ENCODE measurements at regions not wholly inside any gene's neighbourhood (a gene's known extent, or its start where the extent isn't known, plus 50 kb on each side); places are given as distances from the start of the nearest gene placed in this dataset.

DNA sequence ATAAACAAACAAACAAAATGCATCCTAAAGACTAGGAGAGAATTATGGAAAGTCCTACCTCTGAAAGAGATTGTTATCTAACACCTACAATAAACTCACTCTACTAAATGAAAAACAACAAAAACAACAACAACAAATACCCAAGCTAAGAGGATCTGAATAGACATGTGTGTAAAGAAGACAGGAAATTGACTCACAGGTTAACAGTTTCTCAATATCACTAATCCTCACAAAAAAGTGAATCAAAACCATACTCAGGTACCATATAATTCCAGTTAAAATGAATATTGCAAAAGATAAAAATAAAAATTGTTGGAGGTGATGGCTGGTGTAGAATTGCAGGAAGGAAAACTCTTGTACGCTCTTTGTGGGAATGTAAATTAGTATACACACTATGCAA lies 110.4 kb upstream of the TOP3B start:
- POLR2A ChIA-PET: no interaction called here
- CTCF ChIA-PET: no interaction called here
- Histone ChIP-seq H3K27ac (ENCODE audit: low read depth, low read length) (no peak overlapping the region), H3K9me3 (ENCODE audit: control insufficient read depth, insufficient read depth, low read length) (peaks cover 5% of the 10 kb centered on the region; the same call in 1 of the 2 replicates), H3K4me3 (ENCODE audit: low read depth, low read length) (no peak overlapping the region), H3K27me3 (ENCODE audit: control insufficient read depth, insufficient read depth, low read length) (no peaks in the 10 kb centered on the region)
- TF ChIP-seq, protein P1, sequence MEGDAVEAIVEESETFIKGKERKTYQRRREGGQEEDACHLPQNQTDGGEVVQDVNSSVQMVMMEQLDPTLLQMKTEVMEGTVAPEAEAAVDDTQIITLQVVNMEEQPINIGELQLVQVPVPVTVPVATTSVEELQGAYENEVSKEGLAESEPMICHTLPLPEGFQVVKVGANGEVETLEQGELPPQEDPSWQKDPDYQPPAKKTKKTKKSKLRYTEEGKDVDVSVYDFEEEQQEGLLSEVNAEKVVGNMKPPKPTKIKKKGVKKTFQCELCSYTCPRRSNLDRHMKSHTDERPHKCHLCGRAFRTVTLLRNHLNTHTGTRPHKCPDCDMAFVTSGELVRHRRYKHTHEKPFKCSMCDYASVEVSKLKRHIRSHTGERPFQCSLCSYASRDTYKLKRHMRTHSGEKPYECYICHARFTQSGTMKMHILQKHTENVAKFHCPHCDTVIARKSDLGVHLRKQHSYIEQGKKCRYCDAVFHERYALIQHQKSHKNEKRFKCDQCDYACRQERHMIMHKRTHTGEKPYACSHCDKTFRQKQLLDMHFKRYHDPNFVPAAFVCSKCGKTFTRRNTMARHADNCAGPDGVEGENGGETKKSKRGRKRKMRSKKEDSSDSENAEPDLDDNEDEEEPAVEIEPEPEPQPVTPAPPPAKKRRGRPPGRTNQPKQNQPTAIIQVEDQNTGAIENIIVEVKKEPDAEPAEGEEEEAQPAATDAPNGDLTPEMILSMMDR (IDR thresholded peaks at IDR 0.05; ENCODE audit: low read depth, low read length): no peak
- no peak for DNase-seq (ENCODE audit: low read depth, low spot score)

DNA sequence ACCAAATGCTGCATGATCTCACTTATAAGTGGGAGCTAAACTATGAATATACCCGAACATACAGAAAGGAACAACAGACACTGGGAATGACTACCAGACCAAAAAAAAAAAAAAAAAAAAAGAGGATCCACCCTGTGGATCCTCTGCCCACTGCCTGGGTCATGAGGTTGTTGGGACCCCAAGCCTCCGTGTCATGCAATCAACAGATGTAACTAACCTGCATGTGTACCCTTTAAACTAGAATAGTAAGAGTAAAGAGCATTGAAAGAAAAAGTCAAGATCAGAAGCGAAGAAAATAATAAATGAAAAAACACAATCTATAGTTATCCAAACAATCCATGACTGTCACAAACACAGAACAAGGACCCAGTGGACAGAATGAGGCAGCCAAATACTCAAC lies 109.5 kb upstream of the TOP3B start:
- TF ChIP-seq, protein P1 (IDR thresholded peaks at IDR 0.05; ENCODE audit: low read depth, low read length): no peak

DNA sequence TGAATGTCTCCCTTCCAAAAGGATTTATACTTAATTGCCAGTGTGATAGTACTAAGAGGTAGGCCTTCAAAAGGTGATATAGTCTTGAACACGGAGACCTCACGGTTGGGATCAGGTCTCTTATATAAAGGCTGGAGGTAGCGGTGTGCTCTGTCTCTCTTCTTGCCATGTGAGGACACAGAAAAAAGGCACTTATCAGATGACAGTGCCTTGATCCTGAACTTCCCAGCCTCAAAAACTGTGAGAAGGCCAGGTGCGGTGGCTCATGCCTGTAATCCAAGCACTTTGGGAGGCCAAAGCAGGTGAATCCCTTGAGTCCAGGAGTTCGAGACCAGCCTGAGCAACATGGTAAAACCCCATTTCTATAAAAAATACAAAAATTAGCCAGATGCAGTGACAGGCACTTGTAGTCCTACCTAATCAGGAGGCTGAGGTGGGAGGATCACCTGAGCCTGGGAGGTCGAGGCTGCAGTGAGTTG lies 108.9 kb upstream of the TOP3B start:
- H3K27me3 ChIP-seq (ENCODE audit: control insufficient read depth, insufficient read depth, low read length): no peaks in the 10 kb centered on the region
- DNase-seq (ENCODE audit: low read depth, low spot score): no peak
- no peak overlapping the region for H3K4me3 ChIP-seq (ENCODE audit: low read depth, low read length)
- H3K27ac ChIP-seq (ENCODE audit: low read depth, low read length): no peak overlapping the region
- no peaks in the 10 kb centered on the region for H3K9me3 ChIP-seq (ENCODE audit: control insufficient read depth, insufficient read depth, low read length)
- TF ChIP-seq, protein P1 (IDR thresholded peaks at IDR 0.05; ENCODE audit: low read depth, low read length): no peak
- ChIA-PET CTCF (interaction anchor here (0.7 kb wide), 2 partner anchors 17 to 813 kb away, joined by 4 to 7 read pairs; no protein-coding TSS in a partner anchor), POLR2A (no interaction called here)

More for the DNA sequence above, 109.5 kb upstream of the TOP3B start:
- CTCF ChIA-PET: interaction anchor here (0.7 kb wide), 2 partner anchors 17 to 812 kb away, joined by 4 to 7 read pairs; no protein-coding TSS in a partner anchor
- no peak for DNase-seq (ENCODE audit: low read depth, low spot score)
- Histone ChIP-seq H3K9me3 (ENCODE audit: control insufficient read depth, insufficient read depth, low read length) (no peaks in the 10 kb centered on the region), H3K27me3 (ENCODE audit: control insufficient read depth, insufficient read depth, low read length) (no peaks in the 10 kb centered on the region), H3K4me3 (ENCODE audit: low read depth, low read length) (no peak overlapping the region), H3K27ac (ENCODE audit: low read depth, low read length) (no peak overlapping the region)
- POLR2A ChIA-PET: no interaction called here

DNA sequence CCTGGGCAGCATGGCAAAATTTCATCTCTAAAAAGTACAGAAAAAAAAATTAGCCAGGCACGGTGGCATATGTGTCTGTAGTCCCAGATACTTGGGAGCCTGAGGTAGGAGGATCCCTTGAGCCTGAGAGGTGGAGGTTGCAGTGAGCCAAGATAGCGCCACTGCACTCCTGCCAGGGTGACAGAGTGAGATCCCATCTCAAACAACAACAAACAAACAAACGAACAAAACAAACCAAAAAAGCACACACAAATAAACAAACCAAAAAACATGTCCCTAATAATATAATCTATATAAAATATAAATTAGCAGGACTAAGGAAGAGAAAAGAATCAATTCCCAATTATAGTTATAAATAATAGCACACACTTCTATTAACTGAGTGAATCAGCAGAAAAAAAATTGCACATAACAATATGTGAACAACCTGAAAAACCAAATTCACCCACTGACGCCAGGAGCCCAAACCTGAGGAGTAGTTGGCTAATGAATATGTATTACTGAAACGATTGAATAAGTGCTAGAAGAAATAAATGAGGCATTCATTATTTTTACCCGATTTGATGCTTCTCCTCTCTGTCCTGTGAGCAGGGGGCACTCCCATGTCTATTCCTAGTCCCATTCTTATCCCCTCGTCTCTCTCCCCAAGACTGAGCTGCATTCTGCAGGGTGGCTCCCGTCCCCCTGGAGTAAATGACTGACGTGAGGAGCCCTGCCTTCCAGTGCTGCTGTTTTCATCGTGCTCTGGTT lies 108.2 kb upstream of the TOP3B start:
- TF ChIP-seq, protein P1 (IDR thresholded peaks at IDR 0.05; ENCODE audit: low read depth, low read length): no peak
- DNase-seq (ENCODE audit: low read depth, low spot score): no peak
- Histone ChIP-seq H3K9me3 (ENCODE audit: control insufficient read depth, insufficient read depth, low read length) (no peaks in the 10 kb centered on the region), H3K4me3 (ENCODE audit: low read depth, low read length) (no peak overlapping the region), H3K27me3 (ENCODE audit: control insufficient read depth, insufficient read depth, low read length) (no peaks in the 10 kb centered on the region), H3K27ac (ENCODE audit: low read depth, low read length) (no peak overlapping the region)
- ChIA-PET CTCF (no interaction called here), POLR2A (no interaction called here)

DNA sequence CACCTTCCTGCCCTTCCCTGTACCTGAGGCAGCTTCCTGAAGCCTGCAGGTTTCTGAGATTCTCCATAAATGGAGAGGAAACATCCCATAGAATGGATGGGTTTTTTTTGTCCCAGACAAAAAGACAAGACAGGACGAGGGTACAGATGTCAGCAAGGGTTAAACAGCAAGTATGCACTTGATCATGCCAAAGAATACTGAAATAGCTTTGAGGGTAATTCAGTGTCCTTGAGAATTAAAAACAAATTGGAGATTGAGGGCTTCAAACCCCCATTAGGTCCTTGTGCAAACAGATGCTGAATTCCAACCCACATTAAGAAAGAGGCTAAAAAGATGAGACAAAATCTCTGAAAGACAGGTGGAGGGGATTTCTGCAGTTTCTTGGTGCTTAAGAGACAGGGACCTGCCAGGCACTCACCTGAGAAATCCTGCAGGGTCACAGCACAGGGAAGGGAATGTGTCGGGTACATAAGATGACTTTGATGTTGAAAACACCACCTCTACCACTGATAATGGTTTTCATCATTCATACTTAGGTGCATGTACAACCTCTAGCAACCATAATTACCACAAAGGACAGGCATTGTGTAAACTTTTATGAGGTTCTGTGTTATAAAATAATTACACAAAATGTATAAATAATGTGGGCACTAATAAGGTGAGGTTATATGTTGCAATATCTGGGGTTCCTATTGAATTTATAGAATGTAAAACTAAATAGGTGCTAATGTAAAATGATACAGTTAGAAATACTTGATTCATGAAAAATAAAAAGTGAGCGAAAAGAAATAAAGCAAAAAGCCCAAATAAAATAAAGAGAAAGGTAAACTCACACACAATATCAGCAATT lies 107.1 kb upstream of the TOP3B start:
- Histone ChIP-seq H3K27ac (ENCODE audit: low read depth, low read length) (no peak overlapping the region), H3K27me3 (ENCODE audit: control insufficient read depth, insufficient read depth, low read length) (no peaks in the 10 kb centered on the region), H3K9me3 (ENCODE audit: control insufficient read depth, insufficient read depth, low read length) (no peaks in the 10 kb centered on the region), H3K4me3 (ENCODE audit: low read depth, low read length) (no peak overlapping the region)
- POLR2A ChIA-PET: no interaction called here
- CTCF ChIA-PET: no interaction called here
- no peak for DNase-seq (ENCODE audit: low read depth, low spot score)
- TF ChIP-seq, protein P1 (IDR thresholded peaks at IDR 0.05; ENCODE audit: low read depth, low read length): no peak
